CD4-positive, alpha-beta T cell treated with Interleukin-12 subunit alpha and Interleukin-12 subunit beta, for 1 hour (primary cell): ENCODE measurements at regions not wholly inside any gene's neighbourhood (a gene's known extent, or its start where the extent isn't known, plus 50 kb on each side); places are given as distances from the start of the nearest gene placed in this dataset.

Experiments
- DNase-seq: peaks from one replicate; pipeline ENCODE4 v3.0.0-alpha.2; 2020

- no peak for DNase-seq
Measured at GRCh38 chr9:20291201-20291600, 331.1 kb downstream of the MLLT3 start.

- no peak for DNase-seq
Measured at GRCh38 chr9:20290257-20290656, 332.0 kb downstream of the MLLT3 start.

- no peak for DNase-seq
Measured at GRCh38 chr9:20289423-20290010, 332.8 kb downstream of the MLLT3 start.

GRCh38 chr9:20286969-20287368 lies 335.3 kb downstream of the MLLT3 start:
- no peak for DNase-seq

GRCh38 chr9:20286154-20286700 lies 336.1 kb downstream of the MLLT3 start:
- no peak for DNase-seq

- DNase-seq, result no peak
Measured at GRCh38 chr9:20284601-20285289, 337.6 kb downstream of the MLLT3 start.

GRCh38 chr9:20280330-20280729 lies 342.0 kb downstream of the MLLT3 start:
- DNase-seq, result no peak

GRCh38 chr9:20276762-20277161 lies 345.5 kb downstream of the MLLT3 start:
- no peak for DNase-seq

- no peak for DNase-seq
Measured at GRCh38 chr9:20271723-20272122, 350.6 kb downstream of the MLLT3 start.

- no peak for DNase-seq
Measured at GRCh38 chr9:20271096-20271495, 351.2 kb downstream of the MLLT3 start.

GRCh38 chr9:20270161-20270560 lies 352.1 kb downstream of the MLLT3 start:
- no peak for DNase-seq

- no peak for DNase-seq
Measured at GRCh38 chr9:20269620-20270019, 352.7 kb downstream of the MLLT3 start.

GRCh38 chr9:20264896-20265295 lies 357.4 kb downstream of the MLLT3 start:
- DNase-seq, result no peak

- DNase-seq, result no peak
Measured at GRCh38 chr9:20262611-20263010, 359.7 kb downstream of the MLLT3 start.

- DNase-seq, result no peak
Measured at GRCh38 chr9:20256284-20256948, 365.9 kb downstream of the MLLT3 start.

GRCh38 chr9:20255052-20255451 lies 367.2 kb downstream of the MLLT3 start:
- no peak for DNase-seq

GRCh38 chr9:20253635-20254034 lies 368.7 kb downstream of the MLLT3 start:
- DNase-seq, result no peak

- no peak for DNase-seq
Measured at GRCh38 chr9:20252778-20253177, 369.5 kb downstream of the MLLT3 start.

- no peak for DNase-seq
Measured at GRCh38 chr9:20250791-20251190, 371.5 kb downstream of the MLLT3 start.

- no peak for DNase-seq
Measured at GRCh38 chr9:20244271-20244670, 378.0 kb downstream of the MLLT3 start.

- DNase-seq, result no peak
Measured at GRCh38 chr9:20243841-20244240, 378.5 kb downstream of the MLLT3 start.

- DNase-seq, result peak; percentile 53
Measured at GRCh38 chr9:20242510-20243189, 379.6 kb downstream of the MLLT3 start.

- no peak for DNase-seq
Measured at GRCh38 chr9:20240498-20240897, 381.8 kb downstream of the MLLT3 start.

GRCh38 chr9:20238921-20239320 lies 383.4 kb downstream of the MLLT3 start:
- no peak for DNase-seq
